IMR-90 (cell line): ENCODE measurements at regions not wholly inside any gene's neighbourhood (a gene's known extent, or its start where the extent isn't known, plus 50 kb on each side); places are given as distances from the start of the nearest gene placed in this dataset.

ENCODE experiments used
- BHLHE40 ChIP-seq: fragments of 150-350 bp; IDR thresholded peaks from 2 replicates; pipeline ENCODE4 v1.6.1; 2016; ENCODE audit warnings: mild to moderate bottlenecking, low read depth, low read length
- CEBPB ChIP-seq: IDR thresholded peaks from 2 replicates; pipeline ENCODE4 v1.6.1; 2012; ENCODE audit warnings: low read depth, low read length, improper control_type of control experiment
- FOS ChIP-seq: fragments of 150-350 bp; IDR thresholded peaks from 2 replicates; pipeline ENCODE4 v1.6.1; 2016; ENCODE audit warnings: low read depth, low read length
- MAZ ChIP-seq: IDR thresholded peaks from 2 replicates; pipeline ENCODE4 v1.6.1; 2012; ENCODE audit warnings: low read depth, mild to moderate bottlenecking, low read length, improper control_type of control experiment, moderate library complexity, borderline replicate concordance
- MXI1 ChIP-seq: IDR thresholded peaks from 2 replicates; pipeline ENCODE4 v1.6.1; 2012; ENCODE audit warnings: low read depth, mild to moderate bottlenecking, low read length, moderate library complexity, borderline replicate concordance
- NFE2L2 ChIP-seq: fragments of 150-350 bp; IDR thresholded peaks from 2 replicates; pipeline ENCODE4 v1.6.1; 2016; ENCODE audit warnings: low read depth, mild to moderate bottlenecking, low read length
- POLR2A ChIP-seq: IDR thresholded peaks from 2 replicates; pipeline ENCODE4 v1.6.1; 2012; ENCODE audit warnings: mild to moderate bottlenecking, low read depth, low read length
- RFX5 ChIP-seq: IDR thresholded peaks from 2 replicates; pipeline ENCODE4 v1.8.0; 2012; ENCODE audit warnings: low read depth, mild to moderate bottlenecking, low read length, moderate library complexity
- SMC3 ChIP-seq: fragments of 150-350 bp; IDR thresholded peaks from 2 replicates; pipeline ENCODE4 v1.6.1; 2016; ENCODE audit warnings: low read depth, mild to moderate bottlenecking, antibody characterized with exemption, low read length, moderate library complexity
- TF ChIP-seq, protein P1 (sequence below): conservative IDR thresholded peaks from 2 replicates; pipeline ENCODE4 v1.5.1; 2012; ENCODE audit warnings: mild to moderate bottlenecking, low read depth, low read length, improper control_type of control experiment
- TF ChIP-seq, protein P2 (sequence below): fragments of 150-350 bp; IDR thresholded peaks from 2 replicates; pipeline ENCODE4 v1.6.1; 2016; ENCODE audit warnings: low read depth, mild to moderate bottlenecking, low read length, moderate library complexity, borderline replicate concordance
- TF ChIP-seq, protein P3 (sequence below): fragments of 150-350 bp; IDR thresholded peaks from 2 replicates; pipeline ENCODE4 v1.6.1; 2017; ENCODE audit warnings: mild to moderate bottlenecking, antibody characterized with exemption, low read length, low read depth

DNA sequence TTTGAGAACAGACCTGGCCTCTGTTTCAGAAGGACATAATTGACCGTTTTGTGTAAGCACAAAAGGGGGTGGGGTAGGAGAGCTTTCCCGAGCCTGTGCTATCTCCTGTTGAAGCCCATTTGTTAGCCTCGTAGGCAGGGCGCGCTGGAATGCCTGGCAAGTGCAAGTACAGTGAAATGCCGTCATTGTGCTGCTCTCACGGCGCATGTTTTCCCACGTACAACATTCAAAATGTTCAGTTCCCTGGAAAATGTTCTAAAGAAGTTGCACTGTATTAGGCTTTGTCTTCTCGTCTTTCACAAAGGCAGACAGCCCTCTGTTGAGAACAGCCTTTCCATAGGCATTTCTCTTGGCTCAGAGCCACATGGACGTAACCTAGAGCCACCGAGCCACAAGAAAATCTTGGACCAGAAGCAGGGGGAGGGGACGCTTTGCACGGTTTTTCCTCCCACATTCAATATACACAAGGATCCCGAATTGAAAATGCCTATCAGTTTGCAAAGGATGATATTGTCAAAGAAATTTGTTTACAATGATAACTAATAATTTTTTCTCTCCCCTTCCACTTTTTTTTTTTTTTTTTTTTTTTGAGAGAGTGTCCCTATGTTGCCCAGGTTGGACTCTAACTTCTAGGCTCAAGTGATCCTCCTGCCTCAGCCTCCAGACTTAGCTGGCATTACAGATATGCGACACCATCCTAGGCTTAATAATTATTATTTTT lies 54.6 kb upstream of the RAPGEF2 start:
- TF ChIP-seq, protein P1, sequence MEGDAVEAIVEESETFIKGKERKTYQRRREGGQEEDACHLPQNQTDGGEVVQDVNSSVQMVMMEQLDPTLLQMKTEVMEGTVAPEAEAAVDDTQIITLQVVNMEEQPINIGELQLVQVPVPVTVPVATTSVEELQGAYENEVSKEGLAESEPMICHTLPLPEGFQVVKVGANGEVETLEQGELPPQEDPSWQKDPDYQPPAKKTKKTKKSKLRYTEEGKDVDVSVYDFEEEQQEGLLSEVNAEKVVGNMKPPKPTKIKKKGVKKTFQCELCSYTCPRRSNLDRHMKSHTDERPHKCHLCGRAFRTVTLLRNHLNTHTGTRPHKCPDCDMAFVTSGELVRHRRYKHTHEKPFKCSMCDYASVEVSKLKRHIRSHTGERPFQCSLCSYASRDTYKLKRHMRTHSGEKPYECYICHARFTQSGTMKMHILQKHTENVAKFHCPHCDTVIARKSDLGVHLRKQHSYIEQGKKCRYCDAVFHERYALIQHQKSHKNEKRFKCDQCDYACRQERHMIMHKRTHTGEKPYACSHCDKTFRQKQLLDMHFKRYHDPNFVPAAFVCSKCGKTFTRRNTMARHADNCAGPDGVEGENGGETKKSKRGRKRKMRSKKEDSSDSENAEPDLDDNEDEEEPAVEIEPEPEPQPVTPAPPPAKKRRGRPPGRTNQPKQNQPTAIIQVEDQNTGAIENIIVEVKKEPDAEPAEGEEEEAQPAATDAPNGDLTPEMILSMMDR = no peak
- no peak for TF ChIP-seq POLR2A
- no peak for TF ChIP-seq SMC3
- no peak for TF ChIP-seq MXI1
- TF ChIP-seq, protein P2, sequence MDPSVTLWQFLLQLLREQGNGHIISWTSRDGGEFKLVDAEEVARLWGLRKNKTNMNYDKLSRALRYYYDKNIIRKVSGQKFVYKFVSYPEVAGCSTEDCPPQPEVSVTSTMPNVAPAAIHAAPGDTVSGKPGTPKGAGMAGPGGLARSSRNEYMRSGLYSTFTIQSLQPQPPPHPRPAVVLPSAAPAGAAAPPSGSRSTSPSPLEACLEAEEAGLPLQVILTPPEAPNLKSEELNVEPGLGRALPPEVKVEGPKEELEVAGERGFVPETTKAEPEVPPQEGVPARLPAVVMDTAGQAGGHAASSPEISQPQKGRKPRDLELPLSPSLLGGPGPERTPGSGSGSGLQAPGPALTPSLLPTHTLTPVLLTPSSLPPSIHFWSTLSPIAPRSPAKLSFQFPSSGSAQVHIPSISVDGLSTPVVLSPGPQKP = no peak
- TF ChIP-seq RFX5 = no peak
- no peak for TF ChIP-seq BHLHE40
- TF ChIP-seq NFE2L2 = no peak
- no peak for TF ChIP-seq FOS
- no peak for TF ChIP-seq MAZ
- TF ChIP-seq CEBPB = no peak
- TF ChIP-seq, protein P3, sequence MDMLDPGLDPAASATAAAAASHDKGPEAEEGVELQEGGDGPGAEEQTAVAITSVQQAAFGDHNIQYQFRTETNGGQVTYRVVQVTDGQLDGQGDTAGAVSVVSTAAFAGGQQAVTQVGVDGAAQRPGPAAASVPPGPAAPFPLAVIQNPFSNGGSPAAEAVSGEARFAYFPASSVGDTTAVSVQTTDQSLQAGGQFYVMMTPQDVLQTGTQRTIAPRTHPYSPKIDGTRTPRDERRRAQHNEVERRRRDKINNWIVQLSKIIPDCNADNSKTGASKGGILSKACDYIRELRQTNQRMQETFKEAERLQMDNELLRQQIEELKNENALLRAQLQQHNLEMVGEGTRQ = no peak
